ENCODE measurements at regions not wholly inside any gene's neighbourhood (a gene's known extent, or its start where the extent isn't known, plus 50 kb on each side); places are given as distances from the start of the nearest gene placed in this dataset.

GRCh38 chr9:108489567-108489966 lies 366.2 kb downstream of the ACTL7B start:
- H3K27ac ChIP-seq, result no peak overlapping the region
- DNase-seq (ENCODE audit: low spot score), result no peak
- CTCF ChIA-PET, result no interaction called here
- TF ChIP-seq, protein P1, sequence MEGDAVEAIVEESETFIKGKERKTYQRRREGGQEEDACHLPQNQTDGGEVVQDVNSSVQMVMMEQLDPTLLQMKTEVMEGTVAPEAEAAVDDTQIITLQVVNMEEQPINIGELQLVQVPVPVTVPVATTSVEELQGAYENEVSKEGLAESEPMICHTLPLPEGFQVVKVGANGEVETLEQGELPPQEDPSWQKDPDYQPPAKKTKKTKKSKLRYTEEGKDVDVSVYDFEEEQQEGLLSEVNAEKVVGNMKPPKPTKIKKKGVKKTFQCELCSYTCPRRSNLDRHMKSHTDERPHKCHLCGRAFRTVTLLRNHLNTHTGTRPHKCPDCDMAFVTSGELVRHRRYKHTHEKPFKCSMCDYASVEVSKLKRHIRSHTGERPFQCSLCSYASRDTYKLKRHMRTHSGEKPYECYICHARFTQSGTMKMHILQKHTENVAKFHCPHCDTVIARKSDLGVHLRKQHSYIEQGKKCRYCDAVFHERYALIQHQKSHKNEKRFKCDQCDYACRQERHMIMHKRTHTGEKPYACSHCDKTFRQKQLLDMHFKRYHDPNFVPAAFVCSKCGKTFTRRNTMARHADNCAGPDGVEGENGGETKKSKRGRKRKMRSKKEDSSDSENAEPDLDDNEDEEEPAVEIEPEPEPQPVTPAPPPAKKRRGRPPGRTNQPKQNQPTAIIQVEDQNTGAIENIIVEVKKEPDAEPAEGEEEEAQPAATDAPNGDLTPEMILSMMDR (conservative IDR thresholded peaks at IDR 0.05; ENCODE audit: low read depth), result no peak
- POLR2A ChIA-PET (ENCODE audit: low non-redundant PET), result no interaction called here

GRCh38 chr9:108486831-108487230 lies 369.0 kb downstream of the ACTL7B start:
- TF ChIP-seq, protein P1 (conservative IDR thresholded peaks at IDR 0.05; ENCODE audit: low read depth), result no peak
- H3K27ac ChIP-seq, result no peak overlapping the region
- POLR2A ChIA-PET (ENCODE audit: low non-redundant PET), result no interaction called here
- no peak for DNase-seq (ENCODE audit: low spot score)
- CTCF ChIA-PET, result interaction anchor here (0.6 kb wide), 2 partner anchors 30 to 308 kb away, joined by 3 to 4 read pairs; no protein-coding TSS in a partner anchor

GRCh38 chr9:108484468-108484867 lies 371.3 kb downstream of the ACTL7B start:
- TF ChIP-seq, protein P1 (conservative IDR thresholded peaks at IDR 0.05; ENCODE audit: low read depth), result no peak
- peak; percentile 31 for DNase-seq (ENCODE audit: low spot score)
- H3K27ac ChIP-seq, result no peak overlapping the region
- CTCF ChIA-PET, result interaction anchor here (0.6 to 0.9 kb wide), 2 partner anchors 33 to 67 kb away, joined by 3 to 4 read pairs; no protein-coding TSS in a partner anchor
- POLR2A ChIA-PET (ENCODE audit: low non-redundant PET), result no interaction called here

GRCh38 chr9:108483676-108484075 lies 372.1 kb downstream of the ACTL7B start:
- TF ChIP-seq, protein P1 (conservative IDR thresholded peaks at IDR 0.05; ENCODE audit: low read depth), result no peak
- POLR2A ChIA-PET (ENCODE audit: low non-redundant PET), result no interaction called here
- CTCF ChIA-PET, result interaction anchor here (0.9 kb wide), 1 partner anchor 68 kb away, joined by 4 read pairs; no protein-coding TSS in a partner anchor
- DNase-seq (ENCODE audit: low spot score), result no peak
- H3K27ac ChIP-seq, result no peak overlapping the region

GRCh38 chr9:108479989-108480652 lies 375.7 kb downstream of the ACTL7B start:
- ChIA-PET POLR2A (ENCODE audit: low non-redundant PET) (no interaction called here), CTCF (interaction anchor here (0.6 to 0.8 kb wide), 2 partner anchors 86 to 279 kb away, joined by 3 to 4 read pairs; no protein-coding TSS in a partner anchor)
- no peak for DNase-seq (ENCODE audit: low spot score)
- H3K27ac ChIP-seq, result no peak overlapping the region
- TF ChIP-seq, protein P1 (conservative IDR thresholded peaks at IDR 0.05; ENCODE audit: low read depth), result no peak

- POLR2A ChIA-PET (ENCODE audit: low non-redundant PET), result interaction anchor here (0.6 kb wide), 1 partner anchor 352 kb away, joined by 3 read pairs; no protein-coding TSS in a partner anchor
Observed at GRCh38 chr9:108478431-108479332, 377.1 kb downstream of the ACTL7B start.

More at GRCh38 chr9:108478431-108479332, 377.1 kb downstream of the ACTL7B start:
- CTCF ChIA-PET, result interaction anchor here (0.5 to 0.6 kb wide), 3 partner anchors 42 to 123 kb away, joined by 3 read pairs; no protein-coding TSS in a partner anchor
- TF ChIP-seq, protein P1 (conservative IDR thresholded peaks at IDR 0.05; ENCODE audit: low read depth), result no peak
- peak overlapping the region; percentile 98 for H3K27ac ChIP-seq
- DNase-seq (ENCODE audit: low spot score), result peak; percentile 95
